K562 (cell line): ENCODE measurements at regions not wholly inside any gene's neighbourhood (a gene's known extent, or its start where the extent isn't known, plus 50 kb on each side); places are given as distances from the start of the nearest gene placed in this dataset.

ENCODE experiments used
- FOXP1 ChIP-seq: sonication (generic); formaldehyde crosslinking; IDR thresholded peaks from 2 replicates; pipeline ENCODE4 v1.8.0; 2022; ENCODE audit warnings: mild to moderate bottlenecking, missing genetic modification reagents
- HEY1 ChIP-seq: fragments of 250-450 bp; sonication (Bioruptor Pico); IDR thresholded peaks from 2 replicates; pipeline ENCODE4 v1.5.0; 2020; ENCODE audit warnings: mild to moderate bottlenecking, moderate library complexity, borderline replicate concordance
- IFI16 ChIP-seq: fragments of 250-450 bp; sonication (Bioruptor Pico); IDR thresholded peaks from 2 replicates; pipeline ENCODE4 v2.1.2; 2022; ENCODE audit warnings: mild to moderate bottlenecking, inconsistent platforms
- IRF9 ChIP-seq: fragments of 450-650 bp; IDR thresholded peaks from 2 replicates; pipeline ENCODE4 v1.6.1; 2016; ENCODE audit warnings: missing biosample characterization, missing genetic modification characterization
- MIER1 ChIP-seq: fragments of 450-650 bp; IDR thresholded peaks from 2 replicates; pipeline ENCODE4 v1.6.1; 2016; ENCODE audit warnings: antibody characterized with exemption, mild to moderate bottlenecking, low read depth
- RAD21 ChIP-seq, 2 experiments: fragments of 250-450 bp in 1 of 2; fragments of 450-650 bp in 1 of 2; sonication (Bioruptor Pico) in 1 of 2; formaldehyde crosslinking in 1 of 2; IDR thresholded peaks in 1 of 2; conservative IDR thresholded peaks in 1 of 2; 2 replicates each; pipeline versions ENCODE4 v1.4.0 to v1.8.0; 2020 to 2022; ENCODE audit warnings: mild to moderate bottlenecking in 2 of 2, moderate library complexity in 1 of 2
- SIX5 ChIP-seq, 2 experiments: IDR thresholded peaks; 2 replicates each; pipeline ENCODE4 v1.6.1; 2011; ENCODE audit warnings: low read length in 2 of 2, borderline replicate concordance in 1 of 2, low read depth in 1 of 2, mild to moderate bottlenecking in 1 of 2, moderate library complexity in 1 of 2; ENCODE audit not compliant: insufficient read depth in 1 of 2
- SMC3 ChIP-seq: conservative IDR thresholded peaks from 2 replicates; pipeline ENCODE4 v1.6.1; 2011; ENCODE audit warnings: low read depth, low read length, improper control_type of control experiment; ENCODE audit not compliant: insufficient read depth
- SP2 ChIP-seq: IDR thresholded peaks from 2 replicates; pipeline ENCODE4 v1.6.1; 2011; ENCODE audit warnings: mild to moderate bottlenecking, low read depth, low read length, moderate library complexity; ENCODE audit not compliant: poor library complexity, severe bottlenecking; ENCODE audit errors: extremely low read depth
- SPI1 ChIP-seq: IDR thresholded peaks from 2 replicates; pipeline ENCODE4 v1.6.1; 2011; ENCODE audit warnings: low read depth, low read length, control low read depth, borderline replicate concordance
- ZFPM2 ChIP-seq: fragments of 250-450 bp; sonication (Bioruptor Pico); IDR thresholded peaks from 2 replicates; pipeline ENCODE4 v1.5.1; 2022; ENCODE audit warnings: mild to moderate bottlenecking
- ZNF232 ChIP-seq: sonication (generic); formaldehyde crosslinking; IDR thresholded peaks from 2 replicates; pipeline ENCODE4 v1.8.0; 2022; ENCODE audit warnings: mild to moderate bottlenecking, missing genetic modification reagents
- ZNF830 ChIP-seq: fragments of 250-450 bp; sonication (Bioruptor Pico); IDR thresholded peaks from 2 replicates; pipeline ENCODE4 v1.5.0; 2021; ENCODE audit warnings: mild to moderate bottlenecking
- TF ChIP-seq, protein P1 (sequence below): fragments of 150-350 bp; conservative IDR thresholded peaks from 2 replicates; pipeline ENCODE4 v1.6.1; 2014; ENCODE audit warnings: low read length
- TF ChIP-seq, protein P2 (sequence below): fragments of 200-800 bp; sonication (Bioruptor generic); IDR thresholded peaks from 2 replicates; pipeline ENCODE4 v1.6.1; 2017; ENCODE audit warnings: missing genetic modification characterization, missing compliant biosample characterization

DNA sequence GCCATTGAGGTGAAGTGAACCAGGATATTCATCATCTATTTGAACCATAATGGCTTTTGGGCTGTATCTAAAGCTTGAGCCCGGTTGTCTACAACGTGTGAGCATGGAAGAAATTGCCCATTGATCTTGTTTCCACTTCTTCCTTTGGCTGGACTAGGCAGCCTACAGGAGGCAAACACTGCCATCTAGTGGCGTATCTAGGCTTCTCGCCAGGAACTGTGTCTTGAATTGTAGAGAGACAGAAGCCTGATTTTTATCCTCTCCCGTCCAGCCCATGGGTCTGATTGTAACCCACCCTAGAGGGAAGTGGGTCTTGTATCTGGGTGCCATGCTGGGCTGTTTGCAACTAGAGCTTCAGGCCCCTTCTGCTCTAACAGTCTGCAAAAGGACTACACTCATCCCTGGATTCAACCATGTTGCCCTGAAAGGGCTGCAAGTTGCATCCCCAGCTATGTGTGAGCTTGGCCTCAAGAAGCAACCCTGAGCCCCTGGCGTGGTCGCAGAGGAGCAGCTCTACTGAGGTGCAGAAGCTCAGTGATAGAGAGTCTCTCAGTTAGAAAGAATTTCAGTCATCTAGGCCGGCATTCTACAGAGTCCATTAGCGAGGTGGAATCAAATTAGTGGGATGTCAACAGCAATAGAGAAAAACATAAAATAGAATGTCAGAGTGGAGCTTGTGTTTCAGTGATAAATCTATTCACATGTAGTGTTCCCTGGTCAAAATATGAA lies 170.2 kb upstream of the UMPS start (continued):
- TF ChIP-seq MIER1, result no peak
- no peak for TF ChIP-seq SIX5 (IDR thresholded peaks at IDR 0.05; ENCODE audit: borderline replicate concordance in 1 of 2, insufficient read depth in 1 of 2, low read depth in 1 of 2, low read length in 2 of 2)
- TF ChIP-seq, protein P1, sequence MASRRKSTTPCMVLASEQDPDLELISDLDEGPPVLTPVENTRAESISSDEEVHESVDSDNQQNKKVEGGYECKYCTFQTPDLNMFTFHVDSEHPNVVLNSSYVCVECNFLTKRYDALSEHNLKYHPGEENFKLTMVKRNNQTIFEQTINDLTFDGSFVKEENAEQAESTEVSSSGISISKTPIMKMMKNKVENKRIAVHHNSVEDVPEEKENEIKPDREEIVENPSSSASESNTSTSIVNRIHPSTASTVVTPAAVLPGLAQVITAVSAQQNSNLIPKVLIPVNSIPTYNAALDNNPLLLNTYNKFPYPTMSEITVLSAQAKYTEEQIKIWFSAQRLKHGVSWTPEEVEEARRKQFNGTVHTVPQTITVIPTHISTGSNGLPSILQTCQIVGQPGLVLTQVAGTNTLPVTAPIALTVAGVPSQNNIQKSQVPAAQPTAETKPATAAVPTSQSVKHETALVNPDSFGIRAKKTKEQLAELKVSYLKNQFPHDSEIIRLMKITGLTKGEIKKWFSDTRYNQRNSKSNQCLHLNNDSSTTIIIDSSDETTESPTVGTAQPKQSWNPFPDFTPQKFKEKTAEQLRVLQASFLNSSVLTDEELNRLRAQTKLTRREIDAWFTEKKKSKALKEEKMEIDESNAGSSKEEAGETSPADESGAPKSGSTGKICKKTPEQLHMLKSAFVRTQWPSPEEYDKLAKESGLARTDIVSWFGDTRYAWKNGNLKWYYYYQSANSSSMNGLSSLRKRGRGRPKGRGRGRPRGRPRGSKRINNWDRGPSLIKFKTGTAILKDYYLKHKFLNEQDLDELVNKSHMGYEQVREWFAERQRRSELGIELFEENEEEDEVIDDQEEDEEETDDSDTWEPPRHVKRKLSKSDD, result no peak
- TF ChIP-seq FOXP1 (CRISPR knock-in tag), result no peak
- TF ChIP-seq IFI16 (CRISPR knock-in tag), result no peak
- peak; percentile 42; the same call in 1 of the 2 replicates for TF ChIP-seq SMC3
- peak; percentile 42 to 67 for TF ChIP-seq RAD21 (CRISPR knock-in tag; conservative IDR thresholded peaks at IDR 0.05 in 1 of 2, IDR thresholded peaks at IDR 0.05 in 1 of 2)
- no peak for TF ChIP-seq ZFPM2 (CRISPR knock-in tag)
- TF ChIP-seq SPI1, result 0 out of 2 replicates have a peak, but pooled peaks have one; percentile 4
- no peak for TF ChIP-seq SP2
- TF ChIP-seq ZNF830 (CRISPR knock-in tag), result no peak
- TF ChIP-seq HEY1 (CRISPR knock-in tag), result no peak
- TF ChIP-seq, protein P2, sequence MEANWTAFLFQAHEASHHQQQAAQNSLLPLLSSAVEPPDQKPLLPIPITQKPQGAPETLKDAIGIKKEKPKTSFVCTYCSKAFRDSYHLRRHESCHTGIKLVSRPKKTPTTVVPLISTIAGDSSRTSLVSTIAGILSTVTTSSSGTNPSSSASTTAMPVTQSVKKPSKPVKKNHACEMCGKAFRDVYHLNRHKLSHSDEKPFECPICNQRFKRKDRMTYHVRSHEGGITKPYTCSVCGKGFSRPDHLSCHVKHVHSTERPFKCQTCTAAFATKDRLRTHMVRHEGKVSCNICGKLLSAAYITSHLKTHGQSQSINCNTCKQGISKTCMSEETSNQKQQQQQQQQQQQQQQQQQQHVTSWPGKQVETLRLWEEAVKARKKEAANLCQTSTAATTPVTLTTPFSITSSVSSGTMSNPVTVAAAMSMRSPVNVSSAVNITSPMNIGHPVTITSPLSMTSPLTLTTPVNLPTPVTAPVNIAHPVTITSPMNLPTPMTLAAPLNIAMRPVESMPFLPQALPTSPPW (CRISPR knock-in tag), result no peak
- TF ChIP-seq ZNF232 (CRISPR knock-in tag), result no peak
- no peak for TF ChIP-seq IRF9
- TF ChIP-seq, all 486 proteins: peak for 5
